ENCODE measurements at regions not wholly inside any gene's neighbourhood (a gene's known extent, or its start where the extent isn't known, plus 50 kb on each side); places are given as distances from the start of the nearest gene placed in this dataset.

DNA sequence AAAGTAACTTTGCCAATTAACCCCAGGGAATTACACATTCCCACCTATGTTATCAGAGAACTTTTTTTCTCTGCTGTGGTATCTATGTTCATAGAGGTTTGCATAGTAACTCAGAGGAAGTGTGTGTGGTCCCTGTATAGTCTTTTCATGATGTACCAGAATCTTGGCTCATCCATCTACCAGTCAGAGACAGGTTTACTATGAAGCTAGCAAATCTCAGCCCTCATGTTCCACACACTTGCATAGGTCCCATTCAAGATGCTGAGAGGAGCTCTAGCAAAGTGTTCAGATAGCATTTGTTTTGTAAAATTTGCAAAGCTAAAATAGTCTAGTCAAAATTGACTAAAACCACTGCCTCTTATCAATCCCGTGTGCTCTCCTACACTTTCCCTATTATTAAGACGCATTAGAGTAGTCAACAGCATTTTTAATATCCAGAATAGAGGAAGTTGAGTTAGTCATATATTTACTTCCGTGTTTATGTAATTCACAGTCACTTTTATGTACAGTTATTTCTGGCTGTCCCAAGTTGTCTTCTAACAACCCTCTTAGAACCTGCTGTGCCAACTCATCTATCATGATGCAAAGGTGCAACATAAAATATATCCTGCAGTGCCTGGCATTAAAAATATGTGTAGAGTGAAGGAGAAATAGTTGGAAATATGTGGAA is 184.2 kb downstream of the FAM76B start:
- TF ChIP-seq EZH2 (IDR thresholded peaks at IDR 0.05): no peak
- TF ChIP-seq POLR2AphosphoS5 (IDR thresholded peaks at IDR 0.05; ENCODE audit: borderline replicate concordance, low read depth, low read length): no peak
- no peak for TF ChIP-seq FOXP2 (optimal IDR thresholded peaks at IDR 0.05; ENCODE audit: control extremely low read depth, extremely low read length, insufficient read depth)

Data from SK-N-MC (cell line).